ENCODE measurements at regions not wholly inside any gene's neighbourhood (a gene's known extent, or its start where the extent isn't known, plus 50 kb on each side); places are given as distances from the start of the nearest gene placed in this dataset.

- H3K36me3 ChIP-seq = no peaks in the 10 kb centered on the region
- no peak overlapping the region for H3K27ac ChIP-seq
- ATAC-seq (no peak), DNase-seq (no peak)
- H3K4me3 ChIP-seq = no peak overlapping the region
- TF ChIP-seq, protein P1, sequence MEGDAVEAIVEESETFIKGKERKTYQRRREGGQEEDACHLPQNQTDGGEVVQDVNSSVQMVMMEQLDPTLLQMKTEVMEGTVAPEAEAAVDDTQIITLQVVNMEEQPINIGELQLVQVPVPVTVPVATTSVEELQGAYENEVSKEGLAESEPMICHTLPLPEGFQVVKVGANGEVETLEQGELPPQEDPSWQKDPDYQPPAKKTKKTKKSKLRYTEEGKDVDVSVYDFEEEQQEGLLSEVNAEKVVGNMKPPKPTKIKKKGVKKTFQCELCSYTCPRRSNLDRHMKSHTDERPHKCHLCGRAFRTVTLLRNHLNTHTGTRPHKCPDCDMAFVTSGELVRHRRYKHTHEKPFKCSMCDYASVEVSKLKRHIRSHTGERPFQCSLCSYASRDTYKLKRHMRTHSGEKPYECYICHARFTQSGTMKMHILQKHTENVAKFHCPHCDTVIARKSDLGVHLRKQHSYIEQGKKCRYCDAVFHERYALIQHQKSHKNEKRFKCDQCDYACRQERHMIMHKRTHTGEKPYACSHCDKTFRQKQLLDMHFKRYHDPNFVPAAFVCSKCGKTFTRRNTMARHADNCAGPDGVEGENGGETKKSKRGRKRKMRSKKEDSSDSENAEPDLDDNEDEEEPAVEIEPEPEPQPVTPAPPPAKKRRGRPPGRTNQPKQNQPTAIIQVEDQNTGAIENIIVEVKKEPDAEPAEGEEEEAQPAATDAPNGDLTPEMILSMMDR (IDR thresholded peaks at IDR 0.05) = no peak
- TF ChIP-seq POLR2A (IDR thresholded peaks at IDR 0.05) = no peak
- peaks cover 0 to 30% (median 0%) of the 10 kb centered on the region in 9 donors for H3K27me3 ChIP-seq
- intact Hi-C loops (cut with DNase I) = loop anchor here in 1 of 10 donors (10.0 kb wide), 1 partner anchor 205 kb away; the partner anchor contains the start of gene MMD
- H3K9me3 ChIP-seq = no peaks in the 10 kb centered on the region
- WGBS, 4 donors = 74 to 85% (median 78%) methylated on average over 7 of the region's 7 CpGs
- peaks cover 0 to 7% (median 4%) of the 10 kb centered on the region in 12 donors for H3K4me1 ChIP-seq
Measured at GRCh38 chr17:55629995-55630394, 92.7 kb downstream of the TMEM100 start.

DNA sequence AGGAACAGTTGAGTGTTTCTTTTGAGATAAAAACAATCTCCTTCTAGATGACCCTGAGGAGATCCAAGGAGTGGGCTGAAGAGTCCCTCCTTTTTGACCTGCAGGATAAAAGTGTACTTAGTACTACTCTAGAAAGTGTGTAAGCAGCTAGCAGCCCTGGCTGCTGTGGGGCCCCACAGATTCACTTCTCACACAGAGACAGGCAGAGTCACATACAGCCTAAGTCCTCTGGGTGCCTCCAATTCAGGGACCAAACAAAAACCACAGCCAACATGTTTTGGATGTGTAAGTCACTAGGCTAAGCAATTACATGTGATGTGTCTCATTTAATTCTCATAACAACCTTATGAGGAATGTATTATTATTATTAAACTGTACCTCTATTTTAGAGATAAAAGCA is 97.1 kb downstream of the TMEM100 start:
- no peak overlapping the region for H3K27ac ChIP-seq
- TF ChIP-seq POLR2A (IDR thresholded peaks at IDR 0.05) = no peak
- TF ChIP-seq, protein P1 (IDR thresholded peaks at IDR 0.05) = no peak
- H3K4me1 ChIP-seq = peaks cover 0 to 6% (median 0%) of the 10 kb centered on the region in 12 donors
- H3K9me3 ChIP-seq = no peaks in the 10 kb centered on the region
- H3K4me3 ChIP-seq = no peak overlapping the region
- intact Hi-C loops (cut with DNase I) = no loop called here
- no peaks in the 10 kb centered on the region for H3K36me3 ChIP-seq
- DNase-seq (no peak), ATAC-seq (no peak)
- H3K27me3 ChIP-seq = peaks cover 0 to 32% (median 0%) of the 10 kb centered on the region in 9 donors

DNA sequence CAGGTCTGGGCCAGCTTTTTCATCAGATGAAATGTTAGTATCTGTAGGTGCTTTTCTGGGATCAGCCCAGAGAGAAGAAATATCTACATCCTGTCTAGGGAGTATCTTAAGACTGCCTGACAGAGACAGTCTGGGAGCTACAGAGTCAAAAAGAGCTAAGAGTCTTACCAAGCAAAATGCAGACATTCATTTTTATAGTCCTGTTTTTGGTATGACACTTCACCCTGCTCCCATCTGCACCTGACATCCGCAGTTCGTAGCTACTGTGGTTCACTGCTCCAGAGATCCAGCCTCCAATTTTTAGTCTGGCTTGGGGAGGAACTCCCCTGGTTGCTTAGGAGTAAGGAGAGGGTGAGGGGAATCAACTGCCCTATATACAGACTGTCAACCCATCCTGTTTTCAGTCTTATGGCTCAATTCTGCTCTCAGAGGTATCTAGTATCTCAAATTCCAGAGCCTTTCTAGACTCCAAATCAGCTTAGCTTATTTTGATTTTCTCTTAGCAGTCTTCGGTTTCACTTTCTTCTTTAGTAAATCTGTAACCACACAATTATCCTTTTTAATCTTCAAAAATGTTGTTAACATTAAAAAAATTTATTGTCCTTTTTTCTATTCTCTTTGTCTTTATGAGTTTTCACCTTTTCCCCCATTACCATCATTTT is 97.8 kb downstream of the TMEM100 start:
- no peak overlapping the region for H3K4me3 ChIP-seq
- ATAC-seq = no peak
- no peaks in the 10 kb centered on the region for H3K36me3 ChIP-seq
- no peak for TF ChIP-seq POLR2A (IDR thresholded peaks at IDR 0.05)
- TF ChIP-seq, protein P1 (IDR thresholded peaks at IDR 0.05) = no peak
- H3K4me1 ChIP-seq = peaks cover 0 to 8% (median 0%) of the 10 kb centered on the region in 12 donors
- WGBS, 4 donors = 80 to 87% (median 84%) methylated on average over 3 of the region's 3 CpGs
- peaks cover 0 to 32% (median 0%) of the 10 kb centered on the region in 9 donors for H3K27me3 ChIP-seq
- intact Hi-C loops (cut with DNase I) = no loop called here
- no peaks in the 10 kb centered on the region for H3K9me3 ChIP-seq
- DNase-seq = no peak
- H3K27ac ChIP-seq = no peak overlapping the region

- no peaks in the 10 kb centered on the region for H3K36me3 ChIP-seq
- 77 to 82% (median 79%) methylated on average over 3 of the region's 3 CpGs for WGBS, 4 donors
- H3K4me1 ChIP-seq = peaks cover 0 to 8% (median 0%) of the 10 kb centered on the region in 12 donors
- TF ChIP-seq POLR2A (IDR thresholded peaks at IDR 0.05) = no peak
- TF ChIP-seq, protein P1 (IDR thresholded peaks at IDR 0.05) = no peak
- H3K9me3 ChIP-seq = no peaks in the 10 kb centered on the region
- DNase-seq (no peak), ATAC-seq (no peak)
- H3K27me3 ChIP-seq = peaks cover 0 to 38% (median 0%) of the 10 kb centered on the region in 9 donors
- no peak overlapping the region for H3K4me3 ChIP-seq
- no peak overlapping the region for H3K27ac ChIP-seq
- intact Hi-C loops (cut with DNase I) = no loop called here
Measured at GRCh38 chr17:55622547-55622946, 100.1 kb downstream of the TMEM100 start.
